Adrenal gland (tissue), 9 donors: ENCODE measurements at regions not wholly inside any gene's neighbourhood (a gene's known extent, or its start where the extent isn't known, plus 50 kb on each side); places are given as distances from the start of the nearest gene placed in this dataset.
A peak's percentile ranks its signal among the peaks of the same experiment; 100 is the strongest.

ENCODE experiments used
- DNase-seq, 7 donors: peaks; one replicate each; pipeline ENCODE4 v3.0.0-alpha.2; 2019 to 2020
- H3K27ac ChIP-seq, 5 donors: fragments of 200-600 bp; sonication (generic) in 4 of 5; 1 replicate in 3 of 5; 2 replicates in 2 of 5; pipeline versions ENCODE4 v1.5.1 to v1.8.0; 2016 to 2020; ENCODE audit warnings: mild to moderate bottlenecking in 1 of 5
- H3K27me3 ChIP-seq: fragments of 200-600 bp; 2 replicates; pipeline ENCODE4 v1.8.0; 2021
- H3K36me3 ChIP-seq, 2 donors: fragments of 200-600 bp; replicated peaks in 1 of 2; 1 replicate in 1 of 2; 2 replicates in 1 of 2; pipeline versions ENCODE4 v1.5.1 to v1.8.0; 2018 to 2022
- H3K4me1 ChIP-seq, 2 donors: fragments of 200-600 bp; replicated peaks in 1 of 2; 1 replicate in 1 of 2; 2 replicates in 1 of 2; pipeline versions ENCODE4 v1.5.1 to v1.8.0; 2018 to 2021
- H3K4me3 ChIP-seq, 4 donors: fragments of 200-600 bp; sonication (generic) in 3 of 4; one replicate each; pipeline ENCODE4 v1.5.1; 2016 to 2018
- H3K9me3 ChIP-seq, 3 donors: fragments of 200-600 bp; sonication (generic) in 1 of 3; replicated peaks in 1 of 3; 1 replicate in 2 of 3; 2 replicates in 1 of 3; pipeline versions ENCODE4 v1.5.1 to v1.8.0; 2016 to 2021
- CTCF ChIP-seq, 6 experiments: fragments of 450-650 bp in 4 of 6; fragments of 200-600 bp in 2 of 6; sonication (generic) in 1 of 6; IDR thresholded peaks; 1 replicate in 5 of 6; 2 replicates in 1 of 6; pipeline versions ENCODE4 v1.5.1 to v1.8.0; 2016 to 2021; ENCODE audit warnings: antibody characterized with exemption in 6 of 6, mild to moderate bottlenecking in 2 of 6, moderate library complexity in 1 of 6
- POLR2A ChIP-seq, 2 donors: fragments of 450-650 bp; IDR thresholded peaks; one replicate each; pipeline ENCODE4 v1.6.1; 2017; ENCODE audit warnings: antibody characterized with exemption in 2 of 2, mild to moderate bottlenecking in 2 of 2, moderate library complexity in 1 of 2
- WGBS, 4 donors: extraction: QIAGEN DNeasy Blood & Tissue Kit in 2 of 4; methylation state at CpG; one replicate each; pipeline versions ENCODE4 v1.1.5 to v1.1.7; 2013 to 2017; 5-methylcytosine and 5-hydroxymethylcytosine counted together
- intact Hi-C, 2 donors: fragments of 100-400 bp; cut with DNase I; formaldehyde crosslinking; loops; one replicate each; pipeline versions ENCODE4 v1.14.1 to v1.15.0; 2022 to 2023
- donor health status: healthy with polysubstance abuse.
- donor health status: Bipolar disorder and iron deficiency.
- donor health status: DM: yes; HTN: yes; CAD: no.
- donor health status: DM: no; HTN: no; CAD: no.
- donor health status: DM: no; HTN: no; CAD: no.

DNA sequence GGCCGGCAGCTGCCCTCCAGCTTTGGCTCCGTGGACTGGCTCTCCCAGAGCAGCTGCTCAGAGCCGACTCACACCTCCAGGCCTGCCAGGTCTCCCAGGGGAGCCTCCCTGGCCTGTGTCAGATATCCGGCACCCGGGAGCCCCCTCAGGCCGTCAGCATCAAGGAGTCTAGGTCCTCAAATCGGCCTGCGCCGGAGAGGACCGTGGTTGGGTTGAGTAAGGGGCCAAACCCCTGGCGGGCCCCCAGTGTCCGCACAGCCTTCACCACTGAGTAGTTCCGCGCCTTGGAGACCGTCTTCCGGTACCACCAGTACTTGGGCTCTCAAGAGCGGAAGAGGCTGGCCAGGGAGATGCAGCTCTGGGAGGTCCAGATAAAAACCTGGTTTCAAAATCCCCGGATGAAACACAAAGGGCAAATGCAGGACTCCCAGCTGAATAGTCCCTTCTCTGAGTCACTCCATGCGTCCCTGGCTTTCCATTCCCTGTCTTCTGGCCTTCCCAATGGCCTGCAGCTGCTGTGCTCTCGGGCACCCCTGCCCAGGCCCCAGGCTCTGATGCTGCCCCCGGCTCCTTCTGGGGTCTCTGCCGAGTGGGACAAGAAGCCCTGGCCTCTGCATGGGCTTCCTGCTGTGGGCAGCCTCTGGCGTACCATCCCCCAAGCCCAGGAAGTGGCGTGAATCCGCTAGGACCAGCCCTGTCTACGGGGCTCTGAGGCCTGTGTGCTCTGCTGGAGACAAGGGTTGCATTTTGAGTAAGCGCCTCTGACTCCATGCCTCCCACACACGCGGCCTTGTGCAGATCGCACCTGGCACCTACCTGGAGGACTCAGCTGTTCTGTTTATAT, 245.1 kb upstream of the ATXN7L3B start:
- Histone ChIP-seq H3K27me3 (no peaks in the 10 kb centered on the region), H3K36me3 (no peaks in the 10 kb centered on the region), H3K27ac (no peak overlapping the region), H3K4me3 (no peak overlapping the region), H3K4me1 (no peaks in the 10 kb centered on the region), H3K9me3 (no peaks in the 10 kb centered on the region)
- intact Hi-C loops, result no loop called here
- DNase-seq, result no peak
- TF ChIP-seq CTCF (IDR thresholded peaks at IDR 0.05) (no peak), POLR2A (IDR thresholded peaks at IDR 0.05) (no peak)
- WGBS, 4 donors, result 84 to 90% (median 89%) methylated on average over 22 to 30 of the region's 30 CpGs

DNA sequence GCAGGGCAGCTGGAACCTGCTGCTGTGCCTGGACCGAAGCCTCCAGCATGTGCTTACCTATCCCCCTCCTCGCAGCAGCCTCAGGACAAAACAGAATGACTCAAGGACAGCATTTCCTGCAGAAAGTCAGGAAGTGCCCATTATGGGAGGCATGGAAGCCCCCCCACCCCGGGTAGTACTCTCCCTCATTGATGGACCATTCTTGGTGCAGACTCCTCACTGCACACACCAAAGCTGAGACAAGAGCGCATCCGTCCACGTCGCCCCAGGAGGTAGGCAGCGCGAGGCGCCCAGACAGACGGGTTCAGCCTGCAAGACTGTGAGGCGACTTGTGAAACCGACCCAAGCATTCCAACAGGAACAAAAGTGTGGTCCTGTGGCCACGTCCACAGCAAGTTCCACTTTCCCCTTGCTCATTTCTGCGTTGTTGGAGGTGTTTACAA, 243.9 kb upstream of the ATXN7L3B start:
- TF ChIP-seq CTCF (IDR thresholded peaks at IDR 0.05) (no peak), POLR2A (IDR thresholded peaks at IDR 0.05) (no peak)

DNA sequence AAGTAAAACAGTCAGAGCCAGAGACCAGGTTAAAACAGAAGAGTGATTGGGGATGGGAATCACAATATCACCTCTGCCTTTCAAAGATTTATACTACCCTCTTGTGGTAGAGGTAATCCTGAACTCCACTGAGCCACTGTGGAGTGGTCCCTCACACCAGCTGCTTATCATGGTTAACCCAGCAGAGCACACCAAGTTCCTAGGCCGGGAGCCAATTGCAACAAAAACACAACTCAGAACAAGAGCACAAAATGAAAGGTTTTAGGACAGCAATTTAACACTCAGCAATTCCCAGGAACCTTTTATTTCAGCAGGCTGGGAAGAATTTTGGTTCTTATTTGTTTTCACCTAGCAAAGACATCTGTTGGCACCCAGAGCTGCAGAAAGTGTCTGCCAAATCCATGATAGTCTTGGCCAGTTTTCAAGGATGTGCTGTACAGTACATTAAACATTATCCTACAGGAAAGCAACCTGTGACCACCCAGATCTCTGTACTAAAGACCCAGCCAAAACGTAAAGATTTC, 220.5 kb upstream of the ATXN7L3B start:
- Histone ChIP-seq H3K36me3 (no peaks in the 10 kb centered on the region), H3K4me3 (no peak overlapping the region), H3K27me3 (no peaks in the 10 kb centered on the region), H3K4me1 (no peaks in the 10 kb centered on the region), H3K27ac (no peak overlapping the region), H3K9me3 (no peaks in the 10 kb centered on the region)
- DNase-seq, result peak in 1 of 7 donors; percentile 30
- intact Hi-C loops, result no loop called here
- WGBS, 4 donors, result 14 to 29% (median 26%) methylated on average over 2 of the region's 2 CpGs
- TF ChIP-seq CTCF (IDR thresholded peaks at IDR 0.05) (peak in 2 of 6 experiments; percentile 24), POLR2A (IDR thresholded peaks at IDR 0.05) (no peak)

More for the DNA sequence above, 243.9 kb upstream of the ATXN7L3B start:
- H3K27me3 ChIP-seq, result no peaks in the 10 kb centered on the region
- no peak overlapping the region for H3K27ac ChIP-seq
- H3K9me3 ChIP-seq, result no peaks in the 10 kb centered on the region
- H3K4me1 ChIP-seq, result no peaks in the 10 kb centered on the region
- intact Hi-C loops, result no loop called here
- 85 to 90% (median 87%) methylated on average over 15 of the region's 15 CpGs for WGBS, 4 donors
- no peak overlapping the region for H3K4me3 ChIP-seq
- DNase-seq, result no peak
- H3K36me3 ChIP-seq, result no peaks in the 10 kb centered on the region

GRCh38 chr12:74317741-74318140, 219.9 kb upstream of the ATXN7L3B start:
- DNase-seq, result no peak
- H3K27ac ChIP-seq, result no peak overlapping the region
- no peak overlapping the region for H3K4me3 ChIP-seq
- TF ChIP-seq CTCF (IDR thresholded peaks at IDR 0.05) (no peak), POLR2A (IDR thresholded peaks at IDR 0.05) (no peak)
- no peaks in the 10 kb centered on the region for H3K4me1 ChIP-seq
- no peaks in the 10 kb centered on the region for H3K27me3 ChIP-seq
- no peaks in the 10 kb centered on the region for H3K36me3 ChIP-seq
- 37 to 44% (median 39%) methylated on average over 1 of the region's 1 CpG for WGBS, 4 donors
- no peaks in the 10 kb centered on the region for H3K9me3 ChIP-seq
- intact Hi-C loops, result no loop called here
